H9 (cell line): ENCODE measurements at regions not wholly inside any gene's neighbourhood (a gene's known extent, or its start where the extent isn't known, plus 50 kb on each side); places are given as distances from the start of the nearest gene placed in this dataset.
"Not testable (repeated sequence)": the region's sequence is repeated elsewhere in the genome, so short reads cannot be mapped to it uniquely, and the experiment has no call there.

Source experiments
- DNase-seq: peaks from one replicate; pipeline ENCODE4 v3.0.0-alpha.2; 2017
- H2AFZ ChIP-seq: one replicate; pipeline ENCODE4 v1.6.1; 2013; ENCODE audit warnings: mild to moderate bottlenecking, low read length, control low read depth, moderate library complexity
- H2AK5ac ChIP-seq: 2 replicates; pipeline ENCODE4 v1.6.1; 2013; ENCODE audit warnings: low read length, control low read depth, mixed read lengths; ENCODE audit not compliant: insufficient read length
- H2BK120ac ChIP-seq: one replicate; pipeline ENCODE4 v1.6.1; 2013; ENCODE audit warnings: low read depth, mild to moderate bottlenecking, low read length, control low read depth, inconsistent platforms; ENCODE audit not compliant: poor library complexity, severe bottlenecking
- H2BK12ac ChIP-seq: 2 replicates; pipeline ENCODE4 v1.6.1; 2013; ENCODE audit warnings: low read length, control low read depth, mixed read lengths, low read depth; ENCODE audit not compliant: insufficient read length
- H2BK15ac ChIP-seq: 2 replicates; pipeline ENCODE4 v1.6.1; 2013; ENCODE audit warnings: low read depth, low read length, control low read depth
- H2BK20ac ChIP-seq: one replicate; pipeline ENCODE4 v1.6.1; 2013; ENCODE audit warnings: low read depth, mild to moderate bottlenecking, low read length, control low read depth, inconsistent platforms; ENCODE audit not compliant: poor library complexity, severe bottlenecking
- H2BK5ac ChIP-seq: 2 replicates; pipeline ENCODE4 v1.6.1; 2013; ENCODE audit warnings: low read length, control low read depth, mixed read lengths; ENCODE audit not compliant: insufficient read length
- H3K14ac ChIP-seq: 2 replicates; pipeline ENCODE4 v1.6.1; 2013; ENCODE audit warnings: low read length, control low read depth; ENCODE audit not compliant: insufficient read depth
- H3K18ac ChIP-seq: 2 replicates; pipeline ENCODE4 v1.6.1; 2013; ENCODE audit warnings: low read depth, mild to moderate bottlenecking, mixed read lengths, low read length, control low read depth; ENCODE audit not compliant: insufficient read length
- H3K23ac ChIP-seq: 2 replicates; pipeline ENCODE4 v1.6.1; 2013; ENCODE audit warnings: low read length, control low read depth, mixed read lengths, low read depth; ENCODE audit not compliant: insufficient read length
- H3K23me2 ChIP-seq: 2 replicates; pipeline ENCODE4 v1.6.1; 2013; ENCODE audit warnings: low read depth, mild to moderate bottlenecking, mixed read lengths, low read length, control low read depth; ENCODE audit not compliant: insufficient read length, poor library complexity, severe bottlenecking
- H3K27ac ChIP-seq: 2 replicates; pipeline ENCODE4 v1.5.1; 2013; ENCODE audit warnings: low read length, control low read depth, mixed read lengths, low read depth; ENCODE audit not compliant: insufficient read length
- H3K27me3 ChIP-seq: 2 replicates; pipeline ENCODE4 v1.6.1; 2013; ENCODE audit warnings: low read length, control low read depth, inconsistent platforms; ENCODE audit not compliant: insufficient read depth
- H3K4ac ChIP-seq: 2 replicates; pipeline ENCODE4 v1.6.1; 2013; ENCODE audit warnings: low read depth, mild to moderate bottlenecking, control low read depth, inconsistent platforms, low read length, moderate library complexity
- H3K4me1 ChIP-seq: 2 replicates; pipeline ENCODE4 v1.6.1; 2013; ENCODE audit warnings: low read length, control low read depth, inconsistent platforms; ENCODE audit not compliant: insufficient read depth
- H3K4me2 ChIP-seq: 2 replicates; pipeline ENCODE4 v1.6.1; 2013; ENCODE audit warnings: low read length, control low read depth, mixed read lengths; ENCODE audit not compliant: insufficient read length, insufficient read depth
- H3K56ac ChIP-seq: 2 replicates; pipeline ENCODE4 v1.6.1; 2013; ENCODE audit warnings: low read depth, mild to moderate bottlenecking, mixed read lengths, low read length, control low read depth; ENCODE audit not compliant: insufficient read length
- H3K79me1 ChIP-seq: 2 replicates; pipeline ENCODE4 v1.6.1; 2013; ENCODE audit warnings: low read depth, mild to moderate bottlenecking, moderate library complexity, low read length, control low read depth, inconsistent platforms; ENCODE audit not compliant: insufficient read depth, poor library complexity, severe bottlenecking
- H3K79me2 ChIP-seq: 2 replicates; pipeline ENCODE4 v1.6.1; 2013; ENCODE audit warnings: low read length, control low read depth, inconsistent platforms; ENCODE audit not compliant: insufficient read depth
- H3K9ac ChIP-seq: 2 replicates; pipeline ENCODE4 v1.6.1; 2013; ENCODE audit warnings: low read length, control low read depth, mixed read lengths; ENCODE audit not compliant: insufficient read length; ENCODE audit errors: extremely low read depth
- H3K9me3 ChIP-seq: one replicate; pipeline ENCODE4 v1.6.1; 2013; ENCODE audit warnings: low read depth, low read length, inconsistent platforms; ENCODE audit not compliant: control insufficient read depth
- H3T11ph ChIP-seq: one replicate; pipeline ENCODE4 v1.6.1; 2013; ENCODE audit warnings: mild to moderate bottlenecking, low read length, control low read depth, inconsistent platforms
- H4K20me1 ChIP-seq: one replicate; pipeline ENCODE4 v1.6.1; 2013; ENCODE audit not compliant: control insufficient read depth, insufficient read length, insufficient read depth
- H4K5ac ChIP-seq: 2 replicates; pipeline ENCODE4 v1.6.1; 2013; ENCODE audit warnings: low read depth, mild to moderate bottlenecking, mixed read lengths, low read length, control low read depth; ENCODE audit not compliant: insufficient read length
- H4K8ac ChIP-seq: replicated peaks from 2 replicates; pipeline ENCODE4 v1.6.1; 2013; ENCODE audit warnings: low read length, control low read depth, mixed read lengths, low read depth; ENCODE audit not compliant: insufficient read length
- H4K91ac ChIP-seq: 2 replicates; pipeline ENCODE4 v1.6.1; 2013; ENCODE audit warnings: low read depth, mild to moderate bottlenecking, moderate library complexity, mixed read lengths, low read length, control low read depth; ENCODE audit not compliant: insufficient read length
- H3K27ac Mint-ChIP-seq, 3 experiments: 2 replicates in 2 of 3; 3 replicates in 1 of 3; pipeline ENCODE4 v1.8.0; 2020 to 2021; ENCODE audit warnings: mixed read lengths in 3 of 3, mild to moderate bottlenecking in 1 of 3, moderate library complexity in 1 of 3
- H3K27me3 Mint-ChIP-seq: 2 replicates; pipeline ENCODE4 v1.8.0; 2021; ENCODE audit warnings: low read depth, mild to moderate bottlenecking, moderate library complexity, mixed read lengths
- H3K36me3 Mint-ChIP-seq, 3 experiments: 2 replicates in 2 of 3; 3 replicates in 1 of 3; pipeline ENCODE4 v1.8.0; 2020 to 2021; ENCODE audit warnings: low read depth in 3 of 3, mixed read lengths in 3 of 3; ENCODE audit not compliant: insufficient read depth in 1 of 3
- H3K4me1 Mint-ChIP-seq, 2 experiments: 2 replicates each; pipeline ENCODE4 v1.8.0; 2020; ENCODE audit warnings: mixed read lengths in 2 of 2
- H3K4me3 Mint-ChIP-seq, 2 experiments: 2 replicates in 1 of 2; 3 replicates in 1 of 2; pipeline ENCODE4 v1.8.0; 2020 to 2021; ENCODE audit warnings: mild to moderate bottlenecking in 2 of 2, mixed read lengths in 2 of 2, moderate library complexity in 1 of 2
- H3K9me3 Mint-ChIP-seq, 2 experiments: 2 replicates in 1 of 2; 3 replicates in 1 of 2; pipeline ENCODE4 v1.8.0; 2020; ENCODE audit warnings: mild to moderate bottlenecking in 2 of 2, mixed read lengths in 2 of 2, moderate library complexity in 1 of 2
- WGBS: extraction: QIAGEN DNeasy Blood & Tissue Kit; methylation state at CpG from one replicate; pipeline ENCODE4 v1.1.7; 2013; ENCODE audit warnings: missing lambda C conversion rate, low lambda C conversion rate, mixed read lengths; ENCODE audit not compliant: insufficient read length; ENCODE audit errors: extremely low coverage; 5-methylcytosine and 5-hydroxymethylcytosine counted together

DNA sequence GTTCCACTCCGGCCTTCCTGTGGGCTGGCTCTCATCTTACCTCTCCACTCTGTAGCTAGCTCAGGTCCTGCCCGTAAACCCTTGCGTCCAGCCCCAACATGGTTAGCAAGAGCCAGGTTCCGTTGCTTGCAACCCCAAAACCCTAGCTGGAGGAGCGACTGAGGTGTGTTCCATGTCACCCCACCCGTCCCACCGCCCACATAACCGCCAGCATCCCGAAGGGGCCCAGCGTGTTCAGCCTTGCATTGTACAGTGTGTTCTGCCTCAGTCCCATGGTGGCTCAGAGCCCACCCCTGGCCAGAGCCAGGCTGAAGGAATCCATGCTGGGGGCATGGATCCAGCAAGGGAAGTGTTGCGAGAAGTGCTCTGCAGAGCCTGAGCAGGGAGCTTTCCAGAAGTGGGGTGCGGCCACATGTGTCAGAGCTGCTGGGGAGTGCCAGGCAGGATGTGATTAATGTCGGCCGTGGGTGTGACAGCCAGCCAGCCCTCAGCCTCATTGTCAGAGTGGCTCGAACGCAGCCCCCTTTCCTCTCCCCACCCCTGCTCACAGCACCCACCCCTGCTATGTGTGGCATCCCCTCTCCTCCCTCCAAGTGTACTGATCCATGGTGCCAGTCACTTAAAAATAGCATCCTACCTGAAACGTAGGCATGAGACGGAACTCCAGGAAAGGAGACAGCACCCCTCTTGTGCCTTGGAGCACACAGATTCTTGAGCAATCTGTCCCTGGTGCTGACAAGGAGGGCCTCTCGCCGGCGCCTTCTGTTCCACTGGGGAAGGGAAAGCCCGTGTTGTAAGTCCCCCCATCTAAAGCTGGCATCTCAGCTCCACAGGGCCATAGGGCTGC is 158.9 kb downstream of the OR4M2 start:
- H3K23ac ChIP-seq, H3T11ph ChIP-seq, H2BK12ac ChIP-seq, H3K79me1 ChIP-seq, H3K4me3 Mint-ChIP-seq, H3K27me3 ChIP-seq, H4K91ac ChIP-seq, H4K20me1 ChIP-seq, H3K56ac ChIP-seq, H3K27ac Mint-ChIP-seq, H3K4me1 ChIP-seq, H3K4me2 ChIP-seq, H2AFZ ChIP-seq, H2BK5ac ChIP-seq, H3K79me2 ChIP-seq, H2BK120ac ChIP-seq, H3K4ac ChIP-seq, H2AK5ac ChIP-seq, H3K4me1 Mint-ChIP-seq, H4K8ac ChIP-seq, DNase-seq, H2BK20ac ChIP-seq, H3K18ac ChIP-seq, H4K5ac ChIP-seq, H3K9ac ChIP-seq, H3K23me2 ChIP-seq, H3K14ac ChIP-seq, H3K27ac ChIP-seq, H2BK15ac ChIP-seq: not testable (repeated sequence)
- H3K36me3 Mint-ChIP-seq: peaks cover 37 to 59% (median 49%) of the 10 kb centered on the region in 3 experiments
- H3K9me3 Mint-ChIP-seq: peaks cover 97 to 99% of the 10 kb centered on the region in 2 experiments
- H3K27me3 Mint-ChIP-seq: peaks cover 16% of the 10 kb centered on the region
- H3K9me3 ChIP-seq: peaks cover 86% of the 10 kb centered on the region
- no CpG with 5 or more reads among the region's 22 CpGs for WGBS
